DND-41 (cell line): ENCODE measurements at regions not wholly inside any gene's neighbourhood (a gene's known extent, or its start where the extent isn't known, plus 50 kb on each side); places are given as distances from the start of the nearest gene placed in this dataset.

Experiments used
- ATAC-seq: fragments of 200-7000 bp; cut with Tn5 transposase; 3 replicates; pipeline ENCODE4 v1.9.1; 2021; ENCODE audit warnings: low read depth; ENCODE audit not compliant: insufficient read depth
- DNase-seq: peaks from one replicate; pipeline ENCODE4 v3.0.0-alpha.2; 2020
- H2AFZ ChIP-seq: 2 replicates; pipeline ENCODE4 v1.6.0; 2012; ENCODE audit warnings: low read depth, low read length
- H3K27ac ChIP-seq: 2 replicates; pipeline ENCODE4 v1.5.1; 2012; ENCODE audit warnings: low read length, inconsistent platforms
- H3K27me3 ChIP-seq: fragments of 200-600 bp; sonication (generic); 2 replicates; pipeline ENCODE4 v1.6.0; 2012; ENCODE audit warnings: low read length, mild to moderate bottlenecking, inconsistent platforms; ENCODE audit not compliant: insufficient read depth, poor library complexity
- H3K36me3 ChIP-seq: 2 replicates; pipeline ENCODE4 v1.5.1; 2012; ENCODE audit warnings: low read length, inconsistent platforms; ENCODE audit not compliant: insufficient read depth
- H3K4me1 ChIP-seq: 2 replicates; pipeline ENCODE4 v1.5.1; 2012; ENCODE audit warnings: mild to moderate bottlenecking, low read length; ENCODE audit not compliant: insufficient read depth
- H3K4me2 ChIP-seq: 2 replicates; pipeline ENCODE4 v1.6.0; 2012; ENCODE audit warnings: mild to moderate bottlenecking, moderate library complexity, low read length, inconsistent platforms; ENCODE audit not compliant: insufficient read depth
- H3K4me3 ChIP-seq, 2 experiments: fragments of 200-600 bp in 1 of 2; shearing (Covaris generic) in 1 of 2; 2 replicates each; pipeline ENCODE4 v1.5.1; 2012 to 2016; ENCODE audit warnings: inconsistent platforms in 2 of 2, low read length in 2 of 2, mild to moderate bottlenecking in 2 of 2, low read depth in 1 of 2, moderate library complexity in 1 of 2
- H3K79me2 ChIP-seq: 2 replicates; pipeline ENCODE4 v1.6.0; 2012; ENCODE audit warnings: low read length, inconsistent platforms; ENCODE audit not compliant: insufficient read depth
- H3K9ac ChIP-seq: 2 replicates; pipeline ENCODE4 v1.6.0; 2012; ENCODE audit warnings: low read depth, mild to moderate bottlenecking, inconsistent platforms, low read length, moderate library complexity
- H3K9me3 ChIP-seq: 2 replicates; pipeline ENCODE4 v1.5.1; 2012; ENCODE audit warnings: low read length, moderate library complexity, mild to moderate bottlenecking, inconsistent platforms; ENCODE audit not compliant: insufficient read depth, severe bottlenecking
- H4K20me1 ChIP-seq: 2 replicates; pipeline ENCODE4 v1.6.0; 2012; ENCODE audit warnings: low read length; ENCODE audit not compliant: insufficient read depth
- CTCF ChIP-seq: IDR thresholded peaks from 2 replicates; pipeline ENCODE4 v1.5.1; 2012; ENCODE audit warnings: borderline replicate concordance, low read length, moderate library complexity, mild to moderate bottlenecking; ENCODE audit not compliant: poor library complexity, severe bottlenecking; ENCODE audit errors: extremely low read depth
- EZH2 ChIP-seq: IDR thresholded peaks from 3 replicates; pipeline ENCODE4 v1.6.1; 2012; ENCODE audit warnings: borderline replicate concordance, low read depth, mild to moderate bottlenecking, moderate library complexity, low read length, inconsistent platforms; ENCODE audit not compliant: severe bottlenecking

GRCh38 chr2:146523196-146523595 lies 1321.6 kb upstream of the ACVR2A start:
- Histone ChIP-seq H3K27me3 (no peaks in the 10 kb centered on the region), H3K79me2 (no peaks in the 10 kb centered on the region), H3K4me3 (no peak overlapping the region), H3K4me2 (no peak overlapping the region), H3K27ac (no peak overlapping the region), H2AFZ (no peak overlapping the region), H4K20me1 (no peaks in the 10 kb centered on the region), H3K9ac (no peak overlapping the region), H3K36me3 (no peaks in the 10 kb centered on the region), H3K9me3 (no peaks in the 10 kb centered on the region), H3K4me1 (no peaks in the 10 kb centered on the region)
- no peak for DNase-seq
- ATAC-seq = no peak
- no peak for TF ChIP-seq EZH2
- TF ChIP-seq CTCF = peak; percentile 18

GRCh38 chr2:146506851-146507250 lies 1338.0 kb upstream of the ACVR2A start:
- Histone ChIP-seq H3K79me2 (no peaks in the 10 kb centered on the region), H3K36me3 (no peaks in the 10 kb centered on the region), H3K4me3 (no peak overlapping the region), H3K27me3 (no peaks in the 10 kb centered on the region), H2AFZ (no peak overlapping the region), H3K9ac (no peak overlapping the region), H3K9me3 (no peaks in the 10 kb centered on the region), H3K27ac (no peak overlapping the region), H3K4me1 (no peaks in the 10 kb centered on the region), H4K20me1 (no peaks in the 10 kb centered on the region), H3K4me2 (no peak overlapping the region)
- ATAC-seq (no peak), DNase-seq (no peak)
- TF ChIP-seq EZH2 (no peak), CTCF (no peak)

- DNase-seq = no peak
- no peak overlapping the region for H3K4me3 ChIP-seq
- H3K79me2 ChIP-seq = no peaks in the 10 kb centered on the region
- H4K20me1 ChIP-seq = no peaks in the 10 kb centered on the region
- no peaks in the 10 kb centered on the region for H3K9me3 ChIP-seq
- TF ChIP-seq EZH2 = no peak
- no peak for TF ChIP-seq CTCF
- no peaks in the 10 kb centered on the region for H3K4me1 ChIP-seq
- H2AFZ ChIP-seq = no peak overlapping the region
- H3K4me2 ChIP-seq = no peak overlapping the region
- no peak for ATAC-seq
- H3K9ac ChIP-seq = no peak overlapping the region
- H3K27ac ChIP-seq = no peak overlapping the region
- H3K27me3 ChIP-seq = no peaks in the 10 kb centered on the region
- H3K36me3 ChIP-seq = no peaks in the 10 kb centered on the region
Measured at GRCh38 chr2:146503366-146503765, 1341.5 kb upstream of the ACVR2A start.

GRCh38 chr2:146496248-146496647 lies 1348.6 kb upstream of the ACVR2A start:
- H4K20me1 ChIP-seq = no peaks in the 10 kb centered on the region
- no peak overlapping the region for H2AFZ ChIP-seq
- H3K27ac ChIP-seq = no peak overlapping the region
- ATAC-seq = no peak
- H3K4me1 ChIP-seq = no peaks in the 10 kb centered on the region
- H3K4me3 ChIP-seq = no peak overlapping the region
- H3K9me3 ChIP-seq = peaks cover 5% of the 10 kb centered on the region
- H3K79me2 ChIP-seq = no peaks in the 10 kb centered on the region
- no peaks in the 10 kb centered on the region for H3K36me3 ChIP-seq
- TF ChIP-seq EZH2 (no peak), CTCF (no peak)
- no peak overlapping the region for H3K4me2 ChIP-seq
- no peak overlapping the region for H3K9ac ChIP-seq
- no peak for DNase-seq
- no peaks in the 10 kb centered on the region for H3K27me3 ChIP-seq
